ENCODE measurements at regions not wholly inside any gene's neighbourhood (a gene's known extent, or its start where the extent isn't known, plus 50 kb on each side); places are given as distances from the start of the nearest gene placed in this dataset.

GRCh38 chr21:18524097-18524880 lies 120.7 kb upstream of the TMPRSS15 start (continued):
- TF ChIP-seq CREB3L1 (IDR thresholded peaks at IDR 0.05; ENCODE audit: borderline replicate concordance, low read depth) (no peak), ILK (tag; IDR thresholded peaks at IDR 0.05; ENCODE audit: borderline replicate concordance, low read depth) (no peak), RUNX1 (IDR thresholded peaks at IDR 0.05; ENCODE audit: low read depth) (no peak)
- TF ChIP-seq, protein P1, sequence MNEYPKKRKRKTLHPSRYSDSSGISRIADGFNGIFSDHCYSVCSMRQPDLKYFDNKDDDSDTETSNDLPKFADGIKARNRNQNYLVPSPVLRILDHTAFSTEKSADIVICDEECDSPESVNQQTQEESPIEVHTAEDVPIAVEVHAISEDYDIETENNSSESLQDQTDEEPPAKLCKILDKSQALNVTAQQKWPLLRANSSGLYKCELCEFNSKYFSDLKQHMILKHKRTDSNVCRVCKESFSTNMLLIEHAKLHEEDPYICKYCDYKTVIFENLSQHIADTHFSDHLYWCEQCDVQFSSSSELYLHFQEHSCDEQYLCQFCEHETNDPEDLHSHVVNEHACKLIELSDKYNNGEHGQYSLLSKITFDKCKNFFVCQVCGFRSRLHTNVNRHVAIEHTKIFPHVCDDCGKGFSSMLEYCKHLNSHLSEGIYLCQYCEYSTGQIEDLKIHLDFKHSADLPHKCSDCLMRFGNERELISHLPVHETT (CRISPR knock-in tag; conservative IDR thresholded peaks at IDR 0.05 in 1 of 2, IDR thresholded peaks at IDR 0.05 in 1 of 2) = no peak
- TF ChIP-seq, protein P2, sequence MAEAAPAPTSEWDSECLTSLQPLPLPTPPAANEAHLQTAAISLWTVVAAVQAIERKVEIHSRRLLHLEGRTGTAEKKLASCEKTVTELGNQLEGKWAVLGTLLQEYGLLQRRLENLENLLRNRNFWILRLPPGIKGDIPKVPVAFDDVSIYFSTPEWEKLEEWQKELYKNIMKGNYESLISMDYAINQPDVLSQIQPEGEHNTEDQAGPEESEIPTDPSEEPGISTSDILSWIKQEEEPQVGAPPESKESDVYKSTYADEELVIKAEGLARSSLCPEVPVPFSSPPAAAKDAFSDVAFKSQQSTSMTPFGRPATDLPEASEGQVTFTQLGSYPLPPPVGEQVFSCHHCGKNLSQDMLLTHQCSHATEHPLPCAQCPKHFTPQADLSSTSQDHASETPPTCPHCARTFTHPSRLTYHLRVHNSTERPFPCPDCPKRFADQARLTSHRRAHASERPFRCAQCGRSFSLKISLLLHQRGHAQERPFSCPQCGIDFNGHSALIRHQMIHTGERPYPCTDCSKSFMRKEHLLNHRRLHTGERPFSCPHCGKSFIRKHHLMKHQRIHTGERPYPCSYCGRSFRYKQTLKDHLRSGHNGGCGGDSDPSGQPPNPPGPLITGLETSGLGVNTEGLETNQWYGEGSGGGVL (CRISPR knock-in tag; IDR thresholded peaks at IDR 0.05) = no peak

All from K562 (cell line).